ENCODE measurements at regions not wholly inside any gene's neighbourhood (a gene's known extent, or its start where the extent isn't known, plus 50 kb on each side); places are given as distances from the start of the nearest gene placed in this dataset.

DNA sequence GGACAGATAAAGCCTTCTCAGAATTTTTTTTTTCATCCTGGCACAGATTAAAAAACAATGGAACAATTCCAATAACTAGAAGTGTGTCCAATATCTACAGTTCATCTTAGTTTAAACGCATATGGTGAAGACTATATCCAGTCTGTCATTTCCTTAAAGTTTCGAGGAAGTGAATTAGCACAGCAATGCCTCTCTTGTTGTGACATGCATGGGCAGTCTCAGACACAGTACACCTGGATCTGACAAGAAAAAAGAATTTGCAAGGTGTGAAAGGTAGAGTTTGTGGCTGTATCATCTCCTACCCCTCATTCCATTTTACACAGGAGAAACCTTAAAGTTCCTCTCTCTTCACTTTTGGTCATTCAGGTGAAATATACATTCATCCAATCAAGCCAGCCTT is 100.6 kb upstream of the ADAMTS19 start:
- Histone ChIP-seq H4K20me1 (ENCODE audit: insufficient read depth) (no peaks in the 10 kb centered on the region), H3K4me3 (ENCODE audit: low read length) (no peak overlapping the region), H3K4me2 (ENCODE audit: low read length) (no peak overlapping the region), H3K9ac (ENCODE audit: low read length) (no peak overlapping the region), H3K36me3 (ENCODE audit: insufficient read depth, low read length) (no peaks in the 10 kb centered on the region), H3K79me2 (replicated peaks; ENCODE audit: insufficient read depth, low read length) (no peaks in the 10 kb centered on the region), H3K27ac (ENCODE audit: low read length) (no peak overlapping the region), H3K9me3 (ENCODE audit: low read length) (no peaks in the 10 kb centered on the region), H3F3A (ENCODE audit: insufficient read depth, low read length, poor library complexity, severe bottlenecking) (no peaks in the 10 kb centered on the region), H3K9me2 (ENCODE audit: insufficient read depth, low read length) (no peaks in the 10 kb centered on the region), H3K27me3 (ENCODE audit: insufficient read depth, low read depth, low read length) (no peaks in the 10 kb centered on the region), H2AFZ (ENCODE audit: low read depth, low read length) (no peak overlapping the region)
- TF ChIP-seq MXI1 (conservative IDR thresholded peaks at IDR 0.05; ENCODE audit: poor library complexity, severe bottlenecking) (no peak), EP300 (conservative IDR thresholded peaks at IDR 0.05; ENCODE audit: poor library complexity, severe bottlenecking) (no peak), POLR2AphosphoS5 (IDR thresholded peaks at IDR 0.05) (no peak), EZH2 (IDR thresholded peaks at IDR 0.05; ENCODE audit: borderline replicate concordance, insufficient read depth, low read length, poor library complexity, severe bottlenecking) (no peak), TAF1 (IDR thresholded peaks at IDR 0.05; ENCODE audit: low read depth) (no peak), SMC3 (conservative IDR thresholded peaks at IDR 0.05; ENCODE audit: poor library complexity) (no peak), RAD21 (conservative IDR thresholded peaks at IDR 0.05) (no peak)
- TF ChIP-seq, protein P1, sequence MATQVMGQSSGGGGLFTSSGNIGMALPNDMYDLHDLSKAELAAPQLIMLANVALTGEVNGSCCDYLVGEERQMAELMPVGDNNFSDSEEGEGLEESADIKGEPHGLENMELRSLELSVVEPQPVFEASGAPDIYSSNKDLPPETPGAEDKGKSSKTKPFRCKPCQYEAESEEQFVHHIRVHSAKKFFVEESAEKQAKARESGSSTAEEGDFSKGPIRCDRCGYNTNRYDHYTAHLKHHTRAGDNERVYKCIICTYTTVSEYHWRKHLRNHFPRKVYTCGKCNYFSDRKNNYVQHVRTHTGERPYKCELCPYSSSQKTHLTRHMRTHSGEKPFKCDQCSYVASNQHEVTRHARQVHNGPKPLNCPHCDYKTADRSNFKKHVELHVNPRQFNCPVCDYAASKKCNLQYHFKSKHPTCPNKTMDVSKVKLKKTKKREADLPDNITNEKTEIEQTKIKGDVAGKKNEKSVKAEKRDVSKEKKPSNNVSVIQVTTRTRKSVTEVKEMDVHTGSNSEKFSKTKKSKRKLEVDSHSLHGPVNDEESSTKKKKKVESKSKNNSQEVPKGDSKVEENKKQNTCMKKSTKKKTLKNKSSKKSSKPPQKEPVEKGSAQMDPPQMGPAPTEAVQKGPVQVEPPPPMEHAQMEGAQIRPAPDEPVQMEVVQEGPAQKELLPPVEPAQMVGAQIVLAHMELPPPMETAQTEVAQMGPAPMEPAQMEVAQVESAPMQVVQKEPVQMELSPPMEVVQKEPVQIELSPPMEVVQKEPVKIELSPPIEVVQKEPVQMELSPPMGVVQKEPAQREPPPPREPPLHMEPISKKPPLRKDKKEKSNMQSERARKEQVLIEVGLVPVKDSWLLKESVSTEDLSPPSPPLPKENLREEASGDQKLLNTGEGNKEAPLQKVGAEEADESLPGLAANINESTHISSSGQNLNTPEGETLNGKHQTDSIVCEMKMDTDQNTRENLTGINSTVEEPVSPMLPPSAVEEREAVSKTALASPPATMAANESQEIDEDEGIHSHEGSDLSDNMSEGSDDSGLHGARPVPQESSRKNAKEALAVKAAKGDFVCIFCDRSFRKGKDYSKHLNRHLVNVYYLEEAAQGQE (IDR thresholded peaks at IDR 0.05; ENCODE audit: borderline replicate concordance): no peak
- TF ChIP-seq, protein P2, sequence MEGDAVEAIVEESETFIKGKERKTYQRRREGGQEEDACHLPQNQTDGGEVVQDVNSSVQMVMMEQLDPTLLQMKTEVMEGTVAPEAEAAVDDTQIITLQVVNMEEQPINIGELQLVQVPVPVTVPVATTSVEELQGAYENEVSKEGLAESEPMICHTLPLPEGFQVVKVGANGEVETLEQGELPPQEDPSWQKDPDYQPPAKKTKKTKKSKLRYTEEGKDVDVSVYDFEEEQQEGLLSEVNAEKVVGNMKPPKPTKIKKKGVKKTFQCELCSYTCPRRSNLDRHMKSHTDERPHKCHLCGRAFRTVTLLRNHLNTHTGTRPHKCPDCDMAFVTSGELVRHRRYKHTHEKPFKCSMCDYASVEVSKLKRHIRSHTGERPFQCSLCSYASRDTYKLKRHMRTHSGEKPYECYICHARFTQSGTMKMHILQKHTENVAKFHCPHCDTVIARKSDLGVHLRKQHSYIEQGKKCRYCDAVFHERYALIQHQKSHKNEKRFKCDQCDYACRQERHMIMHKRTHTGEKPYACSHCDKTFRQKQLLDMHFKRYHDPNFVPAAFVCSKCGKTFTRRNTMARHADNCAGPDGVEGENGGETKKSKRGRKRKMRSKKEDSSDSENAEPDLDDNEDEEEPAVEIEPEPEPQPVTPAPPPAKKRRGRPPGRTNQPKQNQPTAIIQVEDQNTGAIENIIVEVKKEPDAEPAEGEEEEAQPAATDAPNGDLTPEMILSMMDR (IDR thresholded peaks at IDR 0.05; ENCODE audit: poor library complexity, severe bottlenecking): no peak

GRCh38 chr5:129361441-129362025 is 98.6 kb upstream of the ADAMTS19 start:
- TF ChIP-seq, protein P2 (IDR thresholded peaks at IDR 0.05; ENCODE audit: poor library complexity, severe bottlenecking): peak; percentile 60
- peak; percentile 52 for TF ChIP-seq RAD21 (conservative IDR thresholded peaks at IDR 0.05)
- TF ChIP-seq, protein P1 (IDR thresholded peaks at IDR 0.05; ENCODE audit: borderline replicate concordance): no peak
- no peak for TF ChIP-seq TAF1 (IDR thresholded peaks at IDR 0.05; ENCODE audit: low read depth)
- peak; percentile 61 for TF ChIP-seq SMC3 (conservative IDR thresholded peaks at IDR 0.05; ENCODE audit: poor library complexity)
- no peak overlapping the region for H3K27ac ChIP-seq (ENCODE audit: low read length)
- H3K9ac ChIP-seq (ENCODE audit: low read length): no peak overlapping the region
- no peaks in the 10 kb centered on the region for H3K27me3 ChIP-seq (ENCODE audit: insufficient read depth, low read depth, low read length)
- no peak overlapping the region for H2AFZ ChIP-seq (ENCODE audit: low read depth, low read length)
- H3K79me2 ChIP-seq (replicated peaks; ENCODE audit: insufficient read depth, low read length): no peaks in the 10 kb centered on the region
- H3K36me3 ChIP-seq (ENCODE audit: insufficient read depth, low read length): no peaks in the 10 kb centered on the region
- no peaks in the 10 kb centered on the region for H3K9me2 ChIP-seq (ENCODE audit: insufficient read depth, low read length)
- H3K4me2 ChIP-seq (ENCODE audit: low read length): no peak overlapping the region
- H3K9me3 ChIP-seq (ENCODE audit: low read length): no peaks in the 10 kb centered on the region
- H3K4me3 ChIP-seq (ENCODE audit: low read length): no peak overlapping the region
- no peaks in the 10 kb centered on the region for H3F3A ChIP-seq (ENCODE audit: insufficient read depth, low read length, poor library complexity, severe bottlenecking)
- no peaks in the 10 kb centered on the region for H4K20me1 ChIP-seq (ENCODE audit: insufficient read depth)
